ENCODE measurements at regions not wholly inside any gene's neighbourhood (a gene's known extent, or its start where the extent isn't known, plus 50 kb on each side); places are given as distances from the start of the nearest gene placed in this dataset.

DNA sequence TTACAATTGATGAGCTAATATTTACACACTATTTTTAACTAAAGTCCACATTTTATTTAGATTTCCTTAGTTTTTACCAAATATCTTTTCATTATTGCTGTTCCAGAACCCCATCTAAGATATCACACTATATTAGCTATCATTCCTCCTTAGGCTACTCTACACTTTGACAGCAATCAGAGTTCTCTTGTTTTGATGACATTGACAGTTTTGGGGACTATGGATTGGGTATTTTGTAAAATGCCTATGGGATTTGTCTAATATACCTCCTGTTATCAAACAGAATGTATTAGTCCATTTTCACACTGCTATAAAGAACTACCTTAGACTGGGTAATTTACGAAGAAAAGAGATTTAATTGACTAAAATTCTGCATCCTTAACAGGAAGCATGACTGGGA is 489.1 kb downstream of the FOXG1 start:
- Histone ChIP-seq H3K79me2 (ENCODE audit: insufficient read depth, low read depth) (no peaks in the 10 kb centered on the region), H3K4me3 (IDR thresholded peaks at IDR 0.05; ENCODE audit: insufficient read depth, low read depth, low read length) (no peak overlapping the region), H3K27me3 (ENCODE audit: insufficient read depth, low read depth) (no peaks in the 10 kb centered on the region), H3K4me1 (ENCODE audit: low read depth, poor library complexity, severe bottlenecking) (no peaks in the 10 kb centered on the region), H4K20me1 (ENCODE audit: insufficient read depth) (no peaks in the 10 kb centered on the region), H3K27ac (no peak overlapping the region), H3K9ac (no peak overlapping the region), H3K36me3 (ENCODE audit: insufficient read depth) (no peaks in the 10 kb centered on the region), H3K4me2 (no peak overlapping the region), H2AFZ (ENCODE audit: low read depth) (no peak overlapping the region)
- no peak for TF ChIP-seq CTCF (conservative IDR thresholded peaks at IDR 0.05; ENCODE audit: low read depth, low read length)

DNA sequence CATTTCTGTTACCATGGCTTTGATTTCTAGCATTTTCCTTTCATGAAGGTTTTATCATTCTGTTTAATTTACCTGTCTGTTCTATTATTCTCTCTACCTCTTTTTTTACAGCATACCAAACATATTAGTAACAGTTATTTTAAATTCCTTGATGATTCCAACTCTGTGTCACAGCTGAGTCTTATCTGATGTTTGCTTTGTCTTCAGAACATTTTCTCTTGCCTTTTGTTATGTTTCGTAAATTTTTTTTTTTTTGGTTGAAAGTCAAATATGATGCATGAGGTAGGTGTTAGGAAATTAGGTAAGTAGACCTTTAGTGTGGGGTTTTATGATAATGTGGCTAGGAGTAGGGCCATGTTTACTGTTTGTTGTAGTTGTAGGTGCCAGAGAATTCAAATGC is 496.4 kb downstream of the FOXG1 start:
- H4K20me1 ChIP-seq (ENCODE audit: insufficient read depth), result no peaks in the 10 kb centered on the region
- H3K36me3 ChIP-seq (ENCODE audit: insufficient read depth), result no peaks in the 10 kb centered on the region
- TF ChIP-seq CTCF (conservative IDR thresholded peaks at IDR 0.05; ENCODE audit: low read depth, low read length), result no peak
- no peak overlapping the region for H3K4me3 ChIP-seq (IDR thresholded peaks at IDR 0.05; ENCODE audit: insufficient read depth, low read depth, low read length)
- no peaks in the 10 kb centered on the region for H3K27me3 ChIP-seq (ENCODE audit: insufficient read depth, low read depth)
- H3K79me2 ChIP-seq (ENCODE audit: insufficient read depth, low read depth), result no peaks in the 10 kb centered on the region
- no peak overlapping the region for H2AFZ ChIP-seq (ENCODE audit: low read depth)
- H3K27ac ChIP-seq, result no peak overlapping the region
- H3K9ac ChIP-seq, result no peak overlapping the region
- no peaks in the 10 kb centered on the region for H3K4me1 ChIP-seq (ENCODE audit: low read depth, poor library complexity, severe bottlenecking)
- H3K4me2 ChIP-seq, result no peak overlapping the region

GRCh38 chr14:29264865-29265264 is 498.3 kb downstream of the FOXG1 start:
- TF ChIP-seq CTCF (conservative IDR thresholded peaks at IDR 0.05; ENCODE audit: low read depth, low read length), result no peak
- H3K4me3 ChIP-seq (IDR thresholded peaks at IDR 0.05; ENCODE audit: insufficient read depth, low read depth, low read length), result no peak overlapping the region
- H3K9ac ChIP-seq, result no peak overlapping the region
- no peaks in the 10 kb centered on the region for H3K79me2 ChIP-seq (ENCODE audit: insufficient read depth, low read depth)
- no peaks in the 10 kb centered on the region for H4K20me1 ChIP-seq (ENCODE audit: insufficient read depth)
- H3K4me2 ChIP-seq, result no peak overlapping the region
- H3K4me1 ChIP-seq (ENCODE audit: low read depth, poor library complexity, severe bottlenecking), result no peaks in the 10 kb centered on the region
- H2AFZ ChIP-seq (ENCODE audit: low read depth), result no peak overlapping the region
- no peaks in the 10 kb centered on the region for H3K36me3 ChIP-seq (ENCODE audit: insufficient read depth)
- H3K27me3 ChIP-seq (ENCODE audit: insufficient read depth, low read depth), result no peaks in the 10 kb centered on the region
- no peak overlapping the region for H3K27ac ChIP-seq

DNA sequence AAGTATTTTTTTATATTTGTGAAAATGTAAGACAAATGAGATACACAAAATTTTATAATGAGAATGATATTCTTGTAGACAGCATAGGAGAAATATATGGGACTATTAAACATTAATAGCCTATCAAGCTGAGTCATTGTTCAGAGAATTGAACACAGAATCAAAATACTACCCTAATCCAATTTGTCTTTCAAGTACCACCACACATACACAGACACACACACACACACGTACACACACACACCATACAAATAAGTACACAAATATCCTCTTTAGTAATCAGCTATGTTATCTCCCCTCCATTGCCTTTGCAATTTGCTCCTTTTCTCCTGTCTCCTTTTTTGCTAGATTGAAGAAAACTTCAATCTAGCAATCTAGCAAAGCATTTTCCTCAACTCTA is 499.3 kb downstream of the FOXG1 start:
- Histone ChIP-seq H3K79me2 (ENCODE audit: insufficient read depth, low read depth) (no peaks in the 10 kb centered on the region), H3K4me1 (ENCODE audit: low read depth, poor library complexity, severe bottlenecking) (no peaks in the 10 kb centered on the region), H3K9ac (no peak overlapping the region), H2AFZ (ENCODE audit: low read depth) (no peak overlapping the region), H3K4me2 (no peak overlapping the region), H3K27ac (no peak overlapping the region), H3K4me3 (IDR thresholded peaks at IDR 0.05; ENCODE audit: insufficient read depth, low read depth, low read length) (no peak overlapping the region), H3K36me3 (ENCODE audit: insufficient read depth) (no peaks in the 10 kb centered on the region), H4K20me1 (ENCODE audit: insufficient read depth) (no peaks in the 10 kb centered on the region), H3K27me3 (ENCODE audit: insufficient read depth, low read depth) (no peaks in the 10 kb centered on the region)
- TF ChIP-seq CTCF (conservative IDR thresholded peaks at IDR 0.05; ENCODE audit: low read depth, low read length), result no peak

GRCh38 chr14:29271669-29272068 is 505.1 kb downstream of the FOXG1 start:
- H3K4me1 ChIP-seq (ENCODE audit: low read depth, poor library complexity, severe bottlenecking), result no peaks in the 10 kb centered on the region
- H3K27me3 ChIP-seq (ENCODE audit: insufficient read depth, low read depth), result no peaks in the 10 kb centered on the region
- H3K4me3 ChIP-seq (IDR thresholded peaks at IDR 0.05; ENCODE audit: insufficient read depth, low read depth, low read length), result no peak overlapping the region
- H3K36me3 ChIP-seq (ENCODE audit: insufficient read depth), result no peaks in the 10 kb centered on the region
- no peaks in the 10 kb centered on the region for H3K79me2 ChIP-seq (ENCODE audit: insufficient read depth, low read depth)
- no peak overlapping the region for H3K4me2 ChIP-seq
- TF ChIP-seq CTCF (conservative IDR thresholded peaks at IDR 0.05; ENCODE audit: low read depth, low read length), result no peak
- no peak overlapping the region for H3K27ac ChIP-seq
- H4K20me1 ChIP-seq (ENCODE audit: insufficient read depth), result no peaks in the 10 kb centered on the region
- H3K9ac ChIP-seq, result no peak overlapping the region
- no peak overlapping the region for H2AFZ ChIP-seq (ENCODE audit: low read depth)

All from KMS-11 (cell line).